Brain pericyte (primary cell): ENCODE measurements at regions not wholly inside any gene's neighbourhood (a gene's known extent, or its start where the extent isn't known, plus 50 kb on each side); places are given as distances from the start of the nearest gene placed in this dataset.

Experiments
- DNase-seq: peaks from one replicate; pipeline ENCODE4 v3.0.0-alpha.2; 2012; ENCODE audit warnings: low read depth, low spot score

- no peak for DNase-seq
Measured at GRCh38 chr2:71892896-71893295, 254.8 kb downstream of the CYP26B1 start.

GRCh38 chr2:71892423-71892730 is 255.3 kb downstream of the CYP26B1 start:
- no peak for DNase-seq

GRCh38 chr2:71891719-71892422 is 255.8 kb downstream of the CYP26B1 start:
- DNase-seq = no peak

GRCh38 chr2:71891155-71891554 is 256.5 kb downstream of the CYP26B1 start:
- no peak for DNase-seq

DNA sequence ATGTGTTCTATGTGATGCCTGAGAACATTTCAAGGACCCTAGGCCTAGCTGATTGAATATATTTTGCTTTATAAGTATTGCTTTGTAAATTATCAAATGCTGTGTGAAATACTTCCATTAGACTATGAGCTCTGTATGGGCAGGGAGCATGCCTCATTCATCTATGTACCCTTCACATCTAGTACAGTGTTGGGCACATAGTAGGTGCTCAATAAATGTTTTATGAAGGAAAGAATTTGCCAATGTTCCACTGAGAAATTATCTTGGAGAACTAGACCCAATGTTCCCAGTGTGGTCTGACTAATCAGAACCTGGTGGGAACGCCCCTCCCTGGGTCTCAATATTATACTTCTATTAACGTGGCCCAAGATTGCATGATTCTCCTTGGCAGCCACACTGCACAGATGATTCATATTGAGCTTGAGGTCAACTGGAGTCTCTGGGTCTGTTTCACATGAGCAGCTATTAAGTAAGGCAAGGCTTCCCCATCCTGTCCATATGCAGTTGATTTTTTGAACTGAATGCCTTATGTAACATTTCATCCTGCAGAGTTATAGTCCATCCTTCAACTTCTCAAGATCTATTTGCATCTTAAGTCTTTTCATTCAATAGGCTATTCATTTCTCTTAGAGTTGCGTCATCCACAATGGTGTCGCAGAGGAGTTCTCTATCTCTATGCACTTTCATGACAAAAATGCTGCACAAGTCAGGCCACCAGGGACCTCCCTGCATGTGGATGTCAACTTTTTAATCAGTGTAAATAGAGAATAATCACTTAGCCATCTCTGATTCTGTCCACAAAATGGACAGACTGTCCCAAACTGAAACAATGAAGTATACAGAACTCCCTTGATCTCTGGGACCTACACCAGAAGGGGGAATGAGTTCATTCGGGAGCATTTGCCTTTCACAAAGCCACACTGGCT is 257.6 kb downstream of the CYP26B1 start:
- DNase-seq = no peak

DNA sequence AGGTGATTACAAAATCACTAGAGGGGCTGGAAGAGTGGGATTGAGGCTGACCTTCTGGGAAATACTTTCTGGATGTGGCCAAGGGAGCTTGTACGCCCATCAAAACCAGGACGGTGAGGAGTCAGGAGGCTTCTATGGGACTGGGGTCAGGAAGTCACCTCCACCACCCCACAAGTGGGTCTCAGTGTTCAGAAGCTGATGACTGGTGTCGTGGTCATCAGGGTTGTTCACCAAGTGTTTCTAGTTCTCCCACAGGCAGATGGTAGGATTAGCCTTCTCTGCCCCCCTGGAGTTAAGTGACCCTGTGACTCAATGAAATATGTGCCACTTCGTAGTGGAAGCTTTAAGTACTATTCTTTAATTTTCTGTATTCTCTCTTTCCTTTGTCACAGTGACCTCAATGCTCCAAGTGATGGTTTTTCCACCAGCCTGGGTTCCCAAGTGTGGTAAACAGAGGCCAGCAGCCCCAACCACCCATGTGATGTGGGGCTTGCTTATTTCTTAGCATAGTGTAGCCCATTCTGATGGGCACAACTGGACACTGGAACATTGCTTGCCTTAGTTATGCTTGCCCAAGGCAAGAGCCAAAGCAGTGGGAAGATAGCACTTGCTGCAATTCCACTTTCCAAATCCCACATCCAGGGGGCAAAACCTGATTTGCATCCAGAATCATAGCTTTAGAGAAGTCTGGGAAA is 258.8 kb downstream of the CYP26B1 start:
- DNase-seq = no peak

GRCh38 chr2:71887196-71887595 is 260.5 kb downstream of the CYP26B1 start:
- no peak for DNase-seq

GRCh38 chr2:71886241-71886640 is 261.4 kb downstream of the CYP26B1 start:
- DNase-seq = no peak

DNA sequence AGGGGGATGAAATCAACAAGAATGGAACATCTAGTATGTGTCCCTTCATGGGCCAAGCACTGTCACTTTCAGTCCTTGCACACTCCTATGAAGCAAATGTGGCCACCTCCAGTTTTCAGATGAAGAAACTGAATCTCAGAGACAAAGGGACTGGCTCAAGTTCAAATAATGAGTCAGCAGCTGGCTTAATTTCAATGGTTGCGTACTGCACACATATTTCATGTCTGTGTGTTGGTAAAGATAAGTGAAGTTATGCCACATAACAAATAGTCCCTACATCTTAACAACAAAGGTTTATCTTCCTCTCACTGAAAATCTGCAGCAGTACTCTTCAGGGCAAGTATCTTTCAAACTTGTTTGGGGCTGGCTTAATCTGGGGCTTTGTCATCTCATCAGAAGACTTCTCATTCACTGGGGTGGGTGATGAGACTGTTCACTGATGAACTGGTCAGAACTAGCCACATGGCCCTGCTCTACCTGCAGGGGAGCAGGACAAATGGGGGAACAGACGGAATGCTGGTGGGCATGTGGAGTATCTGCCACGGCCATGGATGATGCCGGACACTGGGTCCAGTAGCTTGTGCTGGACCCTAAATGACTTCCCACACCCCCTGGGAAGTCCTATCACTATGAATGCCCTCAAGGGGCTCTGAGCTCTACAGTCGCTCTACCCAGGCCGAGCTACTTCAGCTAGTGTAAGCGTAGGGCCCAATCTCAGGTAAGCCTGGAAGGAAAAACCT is 263.2 kb downstream of the CYP26B1 start:
- DNase-seq = no peak

GRCh38 chr2:71882949-71883472 is 264.7 kb downstream of the CYP26B1 start:
- peak; percentile 32 for DNase-seq

DNA sequence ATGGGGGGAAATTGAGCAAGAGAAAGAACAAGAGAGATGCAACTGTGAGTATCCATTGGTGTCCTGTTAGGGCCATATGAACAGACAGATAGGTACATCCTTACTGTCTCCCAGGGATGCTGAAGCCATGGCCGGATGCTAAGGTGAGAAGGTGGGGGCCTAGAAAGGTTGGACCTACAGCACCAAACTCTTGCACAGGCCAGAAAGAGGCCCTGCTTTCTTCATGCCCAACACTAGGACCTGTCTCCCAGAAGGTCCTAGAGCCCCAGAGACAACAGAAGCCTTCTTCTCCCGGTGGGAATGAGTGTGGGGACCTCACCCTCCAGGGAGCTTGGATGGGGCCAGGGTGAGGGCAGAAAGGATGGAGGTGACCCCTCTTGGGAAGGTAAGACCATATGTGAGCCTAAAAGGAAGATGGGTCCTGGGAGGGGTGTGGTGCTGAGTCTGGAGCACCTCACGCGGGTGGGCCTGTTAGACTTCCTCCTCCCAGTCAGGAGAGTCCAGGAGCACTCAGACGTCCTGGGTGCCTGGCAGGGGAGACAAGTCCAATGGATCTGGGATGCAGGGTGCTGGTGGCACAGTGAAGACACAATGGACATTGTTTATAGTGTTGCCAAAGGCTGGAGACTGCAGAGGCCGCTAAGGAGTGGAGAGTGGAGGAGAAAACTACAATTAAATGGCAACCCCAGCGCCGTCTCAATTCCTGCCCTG is 265.3 kb downstream of the CYP26B1 start:
- no peak for DNase-seq

DNA sequence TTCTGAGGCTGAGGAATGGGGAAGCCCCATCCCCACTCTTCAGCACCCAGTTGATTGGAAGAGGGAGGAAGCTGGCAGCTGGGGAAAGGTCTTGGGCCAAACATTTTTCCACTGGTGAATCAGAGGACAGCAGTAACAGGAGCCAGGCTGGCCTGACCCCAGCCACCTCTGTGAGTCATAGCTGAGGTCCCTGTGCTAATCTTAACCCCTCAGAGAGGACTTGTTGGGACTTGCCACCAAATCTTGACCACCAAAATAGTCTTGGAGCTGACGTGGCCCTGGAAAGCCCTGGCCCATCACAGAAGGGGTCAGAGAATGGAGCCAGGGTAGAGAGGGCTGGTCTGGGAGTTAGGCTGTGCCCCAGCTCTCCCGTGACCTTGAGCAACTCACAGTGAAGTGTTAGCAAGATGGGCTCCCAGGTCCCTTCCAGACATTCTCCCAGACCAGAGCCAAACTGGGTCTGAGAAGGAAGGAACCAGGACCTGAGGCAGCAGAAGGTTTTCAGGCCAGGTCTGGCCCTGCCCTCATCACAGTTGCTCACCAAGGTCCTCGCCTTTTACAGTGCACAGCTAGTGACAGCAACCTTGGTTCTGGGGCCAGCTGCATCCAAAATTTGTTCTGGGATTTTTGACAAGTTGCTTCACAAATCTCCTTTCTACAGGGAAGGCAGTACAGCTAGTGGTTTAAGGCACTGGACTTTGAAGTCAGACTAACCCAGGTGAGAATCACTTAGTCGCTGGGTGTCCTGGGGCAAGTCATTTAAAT is 266.6 kb downstream of the CYP26B1 start:
- no peak for DNase-seq

DNA sequence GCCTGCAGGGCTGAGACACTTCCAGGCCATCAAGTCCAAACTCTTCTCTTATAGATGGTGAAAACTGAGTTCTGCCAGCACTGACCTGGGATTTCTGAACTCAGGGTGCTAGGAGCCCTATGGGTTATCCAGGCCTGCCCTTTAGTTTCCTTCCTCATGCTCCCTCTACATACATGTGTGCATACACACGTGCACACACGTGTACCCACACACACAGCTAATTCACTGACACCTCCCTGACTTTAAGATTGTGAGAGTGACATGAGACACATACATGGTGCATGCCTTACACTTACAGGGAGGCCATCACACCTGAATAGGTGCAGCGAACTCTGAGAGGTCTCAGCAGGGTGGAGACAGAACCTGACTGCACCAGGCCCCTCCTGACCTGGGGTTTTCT is 267.4 kb downstream of the CYP26B1 start:
- no peak for DNase-seq

GRCh38 chr2:71879509-71880184 is 268.0 kb downstream of the CYP26B1 start:
- DNase-seq = no peak

GRCh38 chr2:71878626-71879508 is 268.8 kb downstream of the CYP26B1 start:
- no peak for DNase-seq

GRCh38 chr2:71877636-71878035 is 270.0 kb downstream of the CYP26B1 start:
- DNase-seq = no peak

GRCh38 chr2:71876542-71877451 is 270.9 kb downstream of the CYP26B1 start:
- DNase-seq = no peak
